ENCODE measurements at regions not wholly inside any gene's neighbourhood (a gene's known extent, or its start where the extent isn't known, plus 50 kb on each side); places are given as distances from the start of the nearest gene placed in this dataset.
"Not testable (repeated sequence)": the region's sequence is repeated elsewhere in the genome, so short reads cannot be mapped to it uniquely, and the experiment has no call there.

- no peak overlapping the region for H3K4me3 ChIP-seq (ENCODE audit: low read length, poor library complexity, severe bottlenecking)
- H3K79me2 ChIP-seq (ENCODE audit: insufficient read depth, low read length): no peaks in the 10 kb centered on the region
- H3K27me3 ChIP-seq (ENCODE audit: insufficient read depth, low read length, poor library complexity, severe bottlenecking): no peaks in the 10 kb centered on the region
- TF ChIP-seq EZH2phosphoT487 (IDR thresholded peaks at IDR 0.05; ENCODE audit: borderline replicate concordance) (no peak), CTCF (conservative IDR thresholded peaks at IDR 0.05; ENCODE audit: low read length) (no peak)
- no peaks in the 10 kb centered on the region for H3K36me3 ChIP-seq (ENCODE audit: insufficient read depth, low read length)
- no peaks in the 10 kb centered on the region for H3K4me1 ChIP-seq (ENCODE audit: insufficient read depth, low read length, poor library complexity, severe bottlenecking)
- H4K20me1 ChIP-seq (ENCODE audit: insufficient read depth, low read length, poor library complexity, severe bottlenecking): no peaks in the 10 kb centered on the region
- H3K9me3 ChIP-seq (ENCODE audit: insufficient read depth, low read depth, low read length): no peaks in the 10 kb centered on the region
- no peak overlapping the region for H3K4me2 ChIP-seq (ENCODE audit: low read depth, low read length, poor library complexity, severe bottlenecking)
- H3K9ac ChIP-seq (ENCODE audit: low read depth, low read length, poor library complexity, severe bottlenecking): no peak overlapping the region
- H2AFZ ChIP-seq (ENCODE audit: low read length): no peak overlapping the region
- no peaks in the 10 kb centered on the region for H3K9me2 ChIP-seq (replicated peaks; ENCODE audit: low read depth, low read length)
- H3F3A ChIP-seq (ENCODE audit: low read depth): no peaks in the 10 kb centered on the region
Measured at GRCh38 chr9:107824556-107824955, 335.0 kb upstream of the KLF4 start.

GRCh38 chr9:107819772-107820565 is 330.4 kb upstream of the KLF4 start:
- no peaks in the 10 kb centered on the region for H3K36me3 ChIP-seq (ENCODE audit: insufficient read depth, low read length)
- H3K4me1 ChIP-seq (ENCODE audit: insufficient read depth, low read length, poor library complexity, severe bottlenecking): no peaks in the 10 kb centered on the region
- no peaks in the 10 kb centered on the region for H3K9me2 ChIP-seq (replicated peaks; ENCODE audit: low read depth, low read length)
- no peaks in the 10 kb centered on the region for H3K79me2 ChIP-seq (ENCODE audit: insufficient read depth, low read length)
- H3K4me3 ChIP-seq (ENCODE audit: low read length, poor library complexity, severe bottlenecking): no peak overlapping the region
- H3K4me2 ChIP-seq (ENCODE audit: low read depth, low read length, poor library complexity, severe bottlenecking): no peak overlapping the region
- H2AFZ ChIP-seq (ENCODE audit: low read length): no peak overlapping the region
- no peak for TF ChIP-seq CTCF (conservative IDR thresholded peaks at IDR 0.05; ENCODE audit: low read length)
- TF ChIP-seq EZH2phosphoT487 (IDR thresholded peaks at IDR 0.05; ENCODE audit: borderline replicate concordance): no peak
- H3K9ac ChIP-seq (ENCODE audit: low read depth, low read length, poor library complexity, severe bottlenecking): no peak overlapping the region
- H3F3A ChIP-seq (ENCODE audit: low read depth): no peaks in the 10 kb centered on the region
- no peaks in the 10 kb centered on the region for H4K20me1 ChIP-seq (ENCODE audit: insufficient read depth, low read length, poor library complexity, severe bottlenecking)
- H3K27me3 ChIP-seq (ENCODE audit: insufficient read depth, low read length, poor library complexity, severe bottlenecking): no peaks in the 10 kb centered on the region
- no peaks in the 10 kb centered on the region for H3K9me3 ChIP-seq (ENCODE audit: insufficient read depth, low read depth, low read length)

- H3K27me3 ChIP-seq (ENCODE audit: insufficient read depth, low read length, poor library complexity, severe bottlenecking); H3K4me1 ChIP-seq (ENCODE audit: insufficient read depth, low read length, poor library complexity, severe bottlenecking); H3K9me2 ChIP-seq (replicated peaks; ENCODE audit: low read depth, low read length); H3F3A ChIP-seq (ENCODE audit: low read depth); H2AFZ ChIP-seq (ENCODE audit: low read length); H3K36me3 ChIP-seq (ENCODE audit: insufficient read depth, low read length); H3K9ac ChIP-seq (ENCODE audit: low read depth, low read length, poor library complexity, severe bottlenecking); H3K79me2 ChIP-seq (ENCODE audit: insufficient read depth, low read length); H3K4me2 ChIP-seq (ENCODE audit: low read depth, low read length, poor library complexity, severe bottlenecking); H3K9me3 ChIP-seq (ENCODE audit: insufficient read depth, low read depth, low read length); H3K4me3 ChIP-seq (ENCODE audit: low read length, poor library complexity, severe bottlenecking); H4K20me1 ChIP-seq (ENCODE audit: insufficient read depth, low read length, poor library complexity, severe bottlenecking): not testable (repeated sequence)
Measured at GRCh38 chr9:107818503-107818829, 328.9 kb upstream of the KLF4 start.

GRCh38 chr9:107817595-107818502 is 328.3 kb upstream of the KLF4 start:
- not testable (repeated sequence) for H3K36me3 ChIP-seq (ENCODE audit: insufficient read depth, low read length); H3K9ac ChIP-seq (ENCODE audit: low read depth, low read length, poor library complexity, severe bottlenecking); H3F3A ChIP-seq (ENCODE audit: low read depth); H3K4me1 ChIP-seq (ENCODE audit: insufficient read depth, low read length, poor library complexity, severe bottlenecking); H3K9me3 ChIP-seq (ENCODE audit: insufficient read depth, low read depth, low read length); H3K4me3 ChIP-seq (ENCODE audit: low read length, poor library complexity, severe bottlenecking); H3K79me2 ChIP-seq (ENCODE audit: insufficient read depth, low read length); H4K20me1 ChIP-seq (ENCODE audit: insufficient read depth, low read length, poor library complexity, severe bottlenecking); H2AFZ ChIP-seq (ENCODE audit: low read length); H3K9me2 ChIP-seq (replicated peaks; ENCODE audit: low read depth, low read length); H3K27me3 ChIP-seq (ENCODE audit: insufficient read depth, low read length, poor library complexity, severe bottlenecking); H3K4me2 ChIP-seq (ENCODE audit: low read depth, low read length, poor library complexity, severe bottlenecking)

Measured in Loucy (cell line).